NCI-H187 treated with DMSO at 0.1 percent for 48 hours (cell line): ENCODE measurements at regions not wholly inside any gene's neighbourhood (a gene's known extent, or its start where the extent isn't known, plus 50 kb on each side); places are given as distances from the start of the nearest gene placed in this dataset.
"Not testable (repeated sequence)": the region's sequence is repeated elsewhere in the genome, so short reads cannot be mapped to it uniquely, and the experiment has no call there.

Experiments used
- DNase-seq: peaks from one replicate; lab custom pipeline; 2025; lab: John Stamatoyannopoulos, UW

DNA sequence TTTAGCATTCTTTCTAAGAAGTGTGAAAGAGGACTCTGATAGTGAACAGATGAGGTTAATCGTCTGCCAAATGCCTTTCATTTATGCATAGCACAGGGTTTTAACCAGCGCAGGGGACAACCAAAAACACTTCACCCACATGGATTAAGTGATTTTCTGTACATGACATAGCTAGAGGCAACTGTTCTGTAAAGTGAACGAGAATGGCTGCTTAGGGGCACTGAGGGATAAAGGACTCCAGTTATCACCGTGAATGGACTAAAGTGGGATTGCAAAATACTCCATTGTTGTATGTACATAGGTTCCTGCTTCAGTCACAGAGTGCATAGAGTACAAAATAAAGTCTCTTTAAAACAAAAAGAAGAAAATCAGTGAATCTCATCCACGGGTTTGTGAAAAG lies 456.8 kb downstream of the DMAC1 start:
- DNase-seq: no peak

DNA sequence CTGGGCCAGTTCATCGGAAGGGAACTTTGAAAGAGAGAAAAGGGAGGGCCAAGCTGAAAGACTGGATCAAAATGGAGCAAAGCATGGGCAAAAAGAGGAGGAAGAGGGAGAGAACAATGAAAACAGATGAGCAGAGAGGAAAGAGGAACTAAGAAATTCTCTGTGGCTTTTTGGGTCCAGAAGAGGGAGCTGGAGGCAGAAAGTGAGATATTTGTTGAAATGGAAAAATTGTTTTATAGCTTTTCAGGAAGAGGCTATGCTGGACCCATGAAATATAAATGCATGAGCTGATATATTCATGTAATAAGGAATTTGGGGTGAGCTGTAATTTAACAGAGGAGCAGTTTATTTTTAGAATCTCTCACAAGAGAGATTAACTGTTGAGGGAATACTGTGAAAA lies 457.3 kb downstream of the DMAC1 start:
- no peak for DNase-seq

DNA sequence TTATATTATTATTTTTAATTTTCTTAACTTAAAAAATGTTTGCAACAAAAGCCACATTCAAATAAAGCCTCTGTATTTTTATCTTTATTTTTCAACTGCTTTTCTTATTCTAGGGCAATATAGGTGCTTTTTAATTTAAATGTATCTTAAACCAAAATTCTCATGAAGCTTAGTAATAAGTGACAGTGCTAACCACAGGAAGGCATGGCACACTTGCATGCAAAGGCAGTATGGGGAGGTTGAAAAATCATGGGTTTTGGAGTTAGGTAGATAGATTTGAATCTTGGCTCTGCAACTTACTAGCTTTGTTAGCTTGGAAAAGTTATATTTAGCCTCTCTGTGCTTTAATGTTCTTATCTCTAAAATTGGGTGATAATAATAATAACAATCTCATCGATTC lies 458.0 kb downstream of the DMAC1 start:
- no peak for DNase-seq

DNA sequence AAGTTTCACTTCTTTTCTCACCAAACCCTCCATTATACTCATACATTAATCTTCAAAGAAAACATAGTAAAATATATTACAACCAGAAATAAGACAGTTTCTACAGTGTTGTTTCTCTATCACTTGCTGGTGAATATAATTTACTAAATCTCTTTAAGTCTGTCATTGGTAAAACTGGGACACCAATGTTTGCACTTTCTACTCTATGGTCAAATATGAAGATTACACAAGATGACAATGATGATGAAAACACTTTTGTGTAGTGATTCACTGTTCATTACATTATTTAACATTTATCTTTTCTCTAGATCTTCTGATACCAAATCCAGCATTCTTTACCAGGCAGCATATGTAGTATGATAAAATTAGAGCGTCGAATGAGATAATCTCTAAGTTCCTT lies 459.1 kb downstream of the DMAC1 start:
- no peak for DNase-seq

DNA sequence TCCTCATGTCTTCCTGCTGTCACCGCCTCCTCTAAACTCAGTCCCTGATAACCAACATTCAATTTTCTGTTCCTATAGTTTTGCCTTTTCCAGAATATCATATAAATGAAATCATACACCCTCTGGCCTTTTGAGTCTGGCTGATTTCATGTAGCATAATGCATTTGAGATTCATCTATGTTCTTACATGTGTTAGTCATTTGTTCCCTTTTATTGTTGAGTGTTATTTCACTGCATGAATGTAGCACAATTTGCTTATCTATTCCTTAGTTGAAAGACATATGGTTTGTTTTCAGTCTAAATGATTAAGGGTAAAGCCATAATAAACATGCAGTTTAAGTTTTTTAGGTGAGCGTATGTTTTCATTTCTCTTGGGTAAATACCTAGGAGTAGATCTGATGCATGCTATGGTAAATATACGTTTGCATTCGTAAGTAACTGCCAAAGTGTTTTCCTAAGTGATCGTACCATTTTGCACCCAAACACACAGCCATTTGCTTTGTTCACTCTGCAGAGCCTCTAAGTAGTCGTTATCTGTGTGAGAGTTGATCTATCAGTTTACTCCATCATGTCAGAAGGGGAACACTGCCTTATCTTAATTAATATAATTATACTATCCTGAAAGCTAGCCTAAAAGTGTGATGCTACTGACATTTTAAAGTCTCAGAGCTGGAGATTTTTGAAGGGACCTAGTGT lies 460.8 kb downstream of the DMAC1 start:
- no peak for DNase-seq

DNA sequence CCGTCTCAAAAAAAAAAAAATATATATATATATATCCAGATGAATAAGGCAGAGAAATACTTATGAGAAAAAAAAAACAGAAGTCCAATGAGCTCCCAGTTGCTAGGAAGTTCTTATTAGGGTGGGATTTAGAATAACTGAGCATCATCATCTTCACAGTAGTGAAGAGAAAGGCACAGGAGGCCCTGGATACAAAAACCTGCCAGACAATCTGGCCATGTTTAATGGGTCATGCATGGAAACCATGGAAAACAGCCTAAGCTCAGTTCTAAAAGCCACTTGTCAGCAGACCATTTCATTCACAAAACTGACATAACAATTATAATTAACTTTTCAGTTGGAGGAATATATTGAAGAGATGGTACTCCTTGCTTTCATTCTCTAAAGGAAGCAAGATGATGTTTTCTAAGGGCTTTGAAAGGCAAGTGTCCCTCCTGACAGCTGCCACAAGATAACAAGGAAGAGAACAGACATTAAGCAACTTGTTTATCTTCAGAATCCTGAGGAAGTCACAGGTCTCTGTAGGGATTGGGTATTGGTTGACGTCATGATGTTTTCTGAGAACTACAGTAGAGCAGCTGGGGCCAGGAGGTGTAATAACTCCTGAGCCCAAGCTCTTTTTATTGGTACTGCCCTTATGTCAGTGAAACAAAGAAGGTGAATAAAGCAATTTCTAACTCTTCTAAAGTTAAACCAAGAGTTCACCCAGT lies 463.1 kb downstream of the DMAC1 start:
- peak; percentile 87 for DNase-seq

DNA sequence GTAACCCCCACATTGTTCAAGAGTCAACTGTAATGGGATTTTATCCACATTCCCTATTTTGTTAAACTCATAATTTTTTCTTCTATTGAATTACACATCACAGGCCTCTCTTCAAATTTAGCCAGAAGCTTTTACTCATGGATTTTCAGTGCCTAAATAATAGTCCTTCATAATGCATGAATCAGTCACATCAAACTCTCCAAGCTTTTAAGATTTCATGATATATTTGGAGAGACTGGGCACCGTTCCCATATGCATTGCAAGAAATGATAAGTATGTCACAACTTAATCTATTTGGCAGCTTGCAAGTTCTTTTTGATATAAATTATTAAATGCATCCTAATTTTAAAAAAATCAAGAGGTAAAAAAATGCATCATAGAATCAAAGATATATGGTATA lies 465.9 kb downstream of the DMAC1 start:
- DNase-seq: no peak

DNA sequence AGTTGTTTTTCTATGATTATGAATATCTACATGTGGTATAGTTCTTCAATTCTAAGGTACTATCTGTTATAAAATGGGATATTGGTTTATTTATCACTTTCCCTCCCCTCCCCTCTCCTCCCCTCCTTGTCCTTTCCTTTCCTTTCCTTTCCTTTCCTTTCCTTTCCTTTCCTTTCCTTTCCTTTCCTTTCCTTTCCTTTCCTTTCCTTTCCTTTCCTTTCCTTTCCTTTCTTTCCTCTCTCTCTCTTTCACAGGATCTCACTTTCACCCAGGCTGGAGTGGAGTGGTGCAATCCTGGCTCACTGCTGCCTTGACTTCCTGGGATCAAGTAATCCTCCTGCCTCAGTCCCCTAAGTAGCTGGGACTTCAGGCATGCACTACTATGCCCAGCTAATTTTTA lies 466.8 kb downstream of the DMAC1 start:
- no peak for DNase-seq

DNA sequence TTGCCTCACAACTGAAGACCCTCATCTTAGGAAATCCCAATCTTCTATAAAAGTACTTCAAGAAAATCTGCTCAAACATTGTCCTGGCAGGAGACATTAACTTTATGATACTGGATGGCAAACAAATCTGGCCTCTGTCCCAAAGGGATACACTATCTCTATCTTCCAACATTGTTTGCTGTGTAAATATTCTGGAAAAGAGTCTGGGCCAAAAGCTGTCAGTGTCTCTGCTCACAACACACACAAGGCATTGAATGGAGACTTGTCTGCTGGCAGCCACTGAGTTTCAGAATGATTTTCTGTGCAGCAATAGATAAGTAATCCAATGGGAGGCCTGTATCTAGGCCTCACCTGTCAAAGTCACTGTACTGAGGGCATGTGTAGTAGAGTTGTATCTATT lies 471.1 kb downstream of the DMAC1 start:
- DNase-seq: no peak

DNA sequence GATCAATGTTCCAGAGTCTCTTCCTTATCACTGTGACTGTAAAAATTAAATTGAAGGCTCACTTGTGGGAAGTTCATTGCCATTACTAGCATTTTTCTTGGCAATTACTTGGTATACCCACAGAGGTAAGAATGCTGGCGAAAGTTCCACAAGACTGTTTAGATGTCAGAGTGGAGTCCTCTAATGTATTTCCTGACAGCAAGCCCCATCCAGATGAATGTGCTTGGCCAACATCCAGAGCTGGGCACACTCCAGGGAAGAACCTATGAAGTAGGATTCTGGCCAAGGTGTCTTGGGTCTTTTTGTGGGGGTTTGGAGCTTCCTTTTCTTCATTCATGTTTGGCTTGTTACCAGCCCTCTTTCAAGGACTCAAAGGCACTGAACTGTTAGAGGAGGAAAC lies 473.6 kb downstream of the DMAC1 start:
- no peak for DNase-seq

DNA sequence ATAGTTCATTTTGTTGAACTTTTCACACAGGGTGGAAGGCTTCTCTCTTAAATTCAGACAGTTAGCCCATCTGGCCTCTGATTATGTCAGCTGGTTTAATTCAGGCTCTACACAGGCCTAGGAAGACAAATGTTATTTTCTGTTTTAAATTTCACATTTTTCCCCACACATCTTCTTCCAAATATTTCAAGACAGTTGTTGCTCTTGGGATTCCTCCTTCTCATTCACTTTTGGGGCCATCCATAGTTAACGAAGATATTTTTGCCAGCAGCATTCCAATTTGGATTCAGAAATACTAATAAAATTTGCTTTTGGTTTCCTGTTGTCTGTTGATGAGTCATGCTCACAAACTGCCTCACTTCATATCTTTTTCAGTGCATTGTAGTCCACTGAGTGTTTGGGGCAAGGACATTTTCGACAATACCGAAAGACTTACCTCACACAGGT lies 475.4 kb downstream of the DMAC1 start:
- no peak for DNase-seq

DNA sequence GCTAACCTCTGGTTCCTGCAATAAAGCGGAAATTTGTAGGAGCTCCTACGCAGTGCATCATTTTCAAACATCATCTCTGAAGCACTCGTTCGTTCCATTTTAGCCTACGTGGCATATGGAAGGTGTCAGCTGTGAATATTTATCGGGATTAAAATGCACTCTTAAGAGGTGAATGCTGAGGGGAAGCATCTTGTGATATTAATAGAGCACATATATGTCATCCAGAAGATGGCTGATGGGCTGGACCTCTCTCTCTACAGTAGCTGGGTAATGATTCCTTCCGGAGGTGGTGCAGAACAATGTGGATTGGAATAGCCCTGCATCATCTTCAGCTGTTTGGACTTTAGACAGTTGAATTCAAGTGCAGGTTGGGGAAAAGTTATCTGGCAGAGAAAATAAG lies 478.7 kb downstream of the DMAC1 start:
- no peak for DNase-seq

DNA sequence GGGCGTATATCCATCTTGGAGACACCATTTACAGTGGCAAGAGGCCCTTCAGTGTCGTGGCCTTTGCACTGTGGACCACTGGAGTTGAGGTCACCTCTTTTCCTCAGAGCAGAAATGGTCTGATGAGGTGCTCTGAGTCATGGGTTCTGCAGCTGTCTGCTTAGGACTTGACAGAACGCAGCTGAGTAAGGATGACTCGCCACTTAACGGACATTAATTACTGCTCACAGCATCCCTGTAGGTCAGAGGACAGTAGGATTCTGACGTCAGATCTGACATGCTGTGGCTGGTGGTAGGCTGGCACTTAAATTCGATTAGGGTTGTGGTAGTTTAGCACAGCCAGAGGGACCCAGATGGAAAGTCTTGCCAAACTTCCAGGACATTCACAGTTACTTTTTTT lies 479.4 kb downstream of the DMAC1 start:
- DNase-seq: no peak

DNA sequence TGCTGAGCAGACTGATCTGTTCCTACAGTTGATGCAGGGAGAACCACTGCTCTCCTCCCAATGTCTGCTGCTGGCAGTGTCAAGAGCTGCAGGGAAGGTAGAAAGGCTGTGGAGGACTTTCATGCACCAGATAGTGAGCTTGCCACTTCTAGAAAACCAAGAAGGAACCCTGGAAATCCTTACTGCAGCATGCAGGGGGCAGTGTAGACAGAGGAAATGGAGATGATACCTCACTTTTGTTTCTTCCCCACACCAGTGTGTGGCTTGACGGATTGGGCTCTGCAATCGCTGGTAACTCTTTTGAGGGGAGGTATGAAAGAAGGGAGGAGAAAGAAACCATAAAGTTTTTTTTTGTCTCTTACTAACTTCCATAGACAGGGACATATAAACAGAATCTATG lies 480.7 kb downstream of the DMAC1 start:
- DNase-seq: no peak

DNA sequence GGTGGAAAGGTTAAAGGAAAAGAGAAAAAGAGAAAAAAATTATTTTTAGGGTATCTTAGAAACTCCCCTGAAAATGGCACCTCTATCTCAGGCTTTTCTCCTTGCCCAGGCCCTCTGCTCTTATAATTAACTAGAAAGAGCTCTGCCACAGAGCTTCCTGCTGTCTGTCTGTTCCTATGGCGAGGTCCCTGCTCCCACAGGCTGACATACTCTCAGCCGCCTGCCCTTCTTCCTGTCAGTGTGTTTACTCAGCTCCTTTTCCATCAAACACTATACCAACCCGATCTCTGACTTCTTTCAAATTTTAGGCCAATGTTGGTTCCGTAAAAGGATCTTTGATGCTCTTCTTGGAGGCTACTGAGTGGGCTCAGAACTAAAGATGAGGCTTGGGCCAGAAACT lies 482.6 kb downstream of the DMAC1 start:
- no peak for DNase-seq

DNA sequence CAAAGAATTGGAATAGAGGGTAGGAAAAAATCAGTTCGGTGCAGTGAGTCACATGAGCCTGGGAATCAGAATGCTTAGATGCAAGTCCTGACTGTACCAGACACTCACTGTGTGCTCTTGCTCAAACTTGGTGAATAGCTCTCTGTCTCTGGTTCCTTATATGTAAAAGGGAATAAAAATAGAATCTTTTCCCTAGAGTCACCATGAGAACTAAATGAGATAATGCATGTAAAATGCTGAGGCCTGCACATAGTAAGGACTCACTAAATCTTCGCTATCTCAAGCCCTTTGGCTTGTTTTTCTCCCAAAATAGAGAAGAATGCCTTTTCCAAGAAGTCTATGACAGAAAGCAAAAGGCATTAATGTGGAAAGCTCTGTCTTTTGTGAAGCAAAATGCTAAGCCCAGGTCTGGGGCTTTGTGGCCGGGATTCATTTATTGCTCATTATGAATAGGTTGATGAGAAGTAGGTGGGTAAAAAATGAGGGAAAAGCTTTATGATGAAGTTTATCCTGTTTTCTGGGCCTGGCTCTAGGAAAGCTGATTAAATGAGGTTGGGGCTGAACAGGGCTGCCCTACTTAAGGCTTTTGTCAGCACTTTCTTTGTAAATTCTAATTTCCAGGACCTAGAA lies 483.3 kb downstream of the DMAC1 start:
- no peak for DNase-seq

DNA sequence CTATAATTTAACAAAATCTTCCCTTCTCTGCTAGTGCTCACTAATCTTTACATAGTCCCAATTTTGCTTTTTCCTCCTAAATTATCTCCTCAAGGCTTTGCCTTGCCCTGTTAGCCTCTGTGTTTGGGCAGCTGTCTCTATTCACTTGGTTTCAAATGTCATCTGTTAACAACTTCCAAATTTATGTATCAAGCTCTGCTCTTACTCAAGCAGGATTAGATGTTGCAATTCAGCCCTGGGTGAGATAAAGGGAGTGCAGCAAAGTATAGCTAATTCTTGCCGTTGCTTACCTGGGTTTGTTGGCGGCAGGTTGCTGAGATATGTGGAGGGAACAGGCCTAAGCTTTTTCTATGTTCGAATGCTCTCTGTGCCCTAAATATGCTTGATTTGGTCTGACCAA lies 483.8 kb downstream of the DMAC1 start:
- DNase-seq: no peak

DNA sequence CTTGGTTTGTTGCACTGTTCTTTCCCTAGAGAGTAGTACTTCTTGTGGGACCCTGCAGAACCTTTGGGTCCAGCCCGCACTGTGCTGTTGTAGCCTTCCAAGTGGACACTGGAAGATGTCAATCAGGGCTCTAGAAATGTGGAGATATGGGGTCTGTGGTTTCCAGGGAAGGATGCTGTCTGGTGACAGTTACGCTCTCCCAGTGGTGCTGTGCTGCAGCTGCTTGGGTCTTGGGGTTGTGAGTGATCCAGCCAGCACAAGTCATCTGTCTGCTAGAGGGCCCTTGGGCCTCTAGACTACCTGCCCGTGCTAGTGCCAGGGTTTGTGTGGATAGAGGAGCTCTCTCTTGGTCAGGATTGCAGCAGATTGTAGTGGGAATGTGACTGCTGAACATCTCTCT lies 484.5 kb downstream of the DMAC1 start:
- DNase-seq: no peak

DNA sequence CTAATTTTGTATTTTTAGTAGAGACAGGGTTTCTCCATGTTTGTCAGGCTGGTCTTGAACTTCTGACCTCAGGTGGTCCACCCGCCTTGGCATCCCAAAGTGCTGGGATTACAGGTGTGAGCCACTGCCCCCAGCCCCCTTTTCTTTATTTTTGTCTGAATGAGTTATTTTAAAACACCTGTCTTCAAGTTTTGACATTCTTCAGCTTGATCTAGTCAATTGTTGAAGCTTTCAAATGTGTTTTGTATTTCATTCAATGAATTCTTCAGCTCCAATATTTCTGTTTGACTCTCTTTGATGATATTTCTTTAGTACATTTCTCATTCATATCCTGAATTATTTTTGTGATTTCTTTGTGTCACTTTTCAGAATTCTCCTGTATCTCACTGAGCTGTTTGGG lies 486.2 kb downstream of the DMAC1 start:
- no peak for DNase-seq

DNA sequence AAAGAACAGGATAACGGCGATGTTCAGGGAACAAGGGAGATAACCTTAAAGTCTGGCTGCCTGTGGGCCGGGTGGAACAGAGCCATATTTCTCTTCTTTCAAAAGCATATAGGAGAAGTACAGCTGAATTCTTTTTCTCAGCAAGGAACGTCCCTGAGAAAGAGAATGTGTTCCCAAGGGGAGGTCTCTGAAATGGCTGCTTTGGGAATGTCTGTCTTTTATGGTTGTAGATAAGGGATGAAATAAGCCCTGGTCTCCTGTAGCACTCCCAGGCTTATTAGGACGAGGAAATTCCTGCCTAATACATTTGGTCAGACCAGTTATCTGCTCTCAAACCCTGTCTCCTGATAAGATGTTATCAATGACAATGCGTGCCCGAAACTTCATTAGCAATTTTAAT lies 490.5 kb downstream of the DMAC1 start:
- DNase-seq: not testable (repeated sequence)

DNA sequence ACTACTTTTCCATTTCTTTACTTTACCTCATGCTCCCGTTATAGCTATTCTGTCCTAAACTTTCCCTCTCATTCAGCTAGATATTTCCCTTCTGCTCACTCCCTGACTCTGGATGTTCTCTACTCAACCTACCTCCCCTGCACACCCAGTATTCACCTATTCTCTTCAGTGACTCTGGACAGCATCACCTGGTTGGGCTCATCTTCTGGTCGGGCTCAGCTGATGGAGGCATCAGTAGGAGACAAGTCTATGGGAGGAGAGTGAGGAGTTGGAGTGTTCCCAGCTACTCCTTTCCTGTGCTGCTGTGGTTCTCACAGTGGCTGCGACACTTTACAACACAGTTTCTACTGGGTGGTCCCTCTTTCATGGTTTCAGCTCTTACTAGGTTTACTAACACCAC lies 493.9 kb downstream of the DMAC1 start:
- no peak for DNase-seq

DNA sequence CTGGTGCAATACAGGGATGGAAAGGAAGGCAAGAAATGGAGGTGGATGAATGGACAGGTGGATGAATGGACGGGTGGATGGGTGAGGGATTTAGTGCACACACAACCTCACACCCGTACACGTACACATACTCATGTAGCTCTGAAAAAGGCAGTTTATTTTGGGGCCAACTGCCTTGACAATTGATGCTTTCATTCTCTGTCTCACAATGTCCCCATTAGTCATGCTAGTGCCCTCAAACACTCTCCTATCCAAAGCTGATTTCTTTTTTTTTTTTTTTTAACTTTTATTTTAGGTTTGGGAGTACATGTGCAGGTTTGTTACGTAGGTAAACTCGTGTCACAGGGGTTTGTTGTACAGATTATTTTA lies 495.0 kb downstream of the DMAC1 start:
- DNase-seq: no peak

DNA sequence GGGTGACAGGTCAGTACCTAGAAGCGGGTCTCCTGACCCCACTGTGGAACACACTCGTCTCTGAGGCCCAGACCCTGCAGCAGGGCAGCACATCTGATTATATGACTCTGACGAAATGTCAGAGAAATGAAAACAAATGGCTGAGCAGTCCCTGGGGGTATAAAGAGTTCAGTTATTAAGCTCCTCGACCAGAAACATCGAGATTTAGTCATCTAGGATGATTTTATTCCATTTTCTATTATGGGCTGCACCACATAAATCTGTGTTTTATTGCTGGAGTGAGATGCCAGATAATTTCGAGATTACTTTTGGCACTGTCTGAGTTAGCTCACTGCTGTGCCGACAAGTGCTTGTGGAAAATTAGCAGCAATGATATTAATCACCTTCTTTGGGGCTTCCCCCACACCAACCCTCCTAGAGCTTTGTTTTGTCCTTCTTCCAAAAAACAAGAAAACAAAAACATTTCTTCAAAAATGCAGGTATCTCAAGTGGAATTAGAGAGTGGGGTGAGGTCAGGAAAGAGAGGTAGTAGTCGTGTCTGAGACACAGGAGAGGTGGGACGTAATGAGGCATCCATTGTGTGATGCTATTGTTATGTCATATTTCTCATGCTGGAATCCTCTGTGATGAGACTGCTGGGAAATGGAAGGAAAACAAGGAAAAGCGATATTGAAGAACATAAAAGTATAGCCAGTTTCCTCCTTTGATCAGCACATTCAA lies 495.5 kb downstream of the DMAC1 start:
- no peak for DNase-seq
